ENCODE measurements at regions not wholly inside any gene's neighbourhood (a gene's known extent, or its start where the extent isn't known, plus 50 kb on each side); places are given as distances from the start of the nearest gene placed in this dataset.

DNA sequence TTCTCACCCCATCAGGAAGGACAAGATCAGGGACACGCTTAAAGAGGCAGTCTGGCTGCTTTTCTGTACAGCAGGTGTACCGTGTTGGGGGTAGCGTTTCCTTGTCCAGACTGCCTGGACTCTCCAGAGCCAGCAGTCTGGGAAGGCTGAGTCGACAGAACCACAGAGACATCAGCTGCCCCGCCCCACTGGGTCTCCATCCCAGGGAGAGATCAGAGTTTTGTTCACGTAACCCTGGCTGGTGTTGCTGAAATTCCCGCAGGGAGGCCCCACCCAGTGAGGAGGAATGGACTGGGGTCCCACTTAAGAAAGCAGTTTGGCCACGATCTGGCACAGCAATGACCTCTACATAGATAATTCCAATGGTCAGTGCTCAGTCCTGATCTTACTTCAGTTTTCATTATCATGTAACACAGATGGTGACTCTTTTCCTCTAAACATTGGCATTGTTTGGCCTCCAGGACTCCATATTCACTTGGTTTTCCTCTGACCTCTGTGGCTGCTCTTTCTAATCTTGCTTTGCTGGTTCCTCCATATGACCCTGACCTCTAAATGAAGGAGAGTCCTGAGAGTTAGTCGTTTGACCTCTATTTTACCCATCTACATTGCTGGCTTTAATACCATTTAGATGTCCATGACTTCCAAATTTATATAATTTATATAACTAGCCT lies 89.6 kb upstream of the LRRC55 start:
- no peak overlapping the region for H3K4me3 Mint-ChIP-seq

DNA sequence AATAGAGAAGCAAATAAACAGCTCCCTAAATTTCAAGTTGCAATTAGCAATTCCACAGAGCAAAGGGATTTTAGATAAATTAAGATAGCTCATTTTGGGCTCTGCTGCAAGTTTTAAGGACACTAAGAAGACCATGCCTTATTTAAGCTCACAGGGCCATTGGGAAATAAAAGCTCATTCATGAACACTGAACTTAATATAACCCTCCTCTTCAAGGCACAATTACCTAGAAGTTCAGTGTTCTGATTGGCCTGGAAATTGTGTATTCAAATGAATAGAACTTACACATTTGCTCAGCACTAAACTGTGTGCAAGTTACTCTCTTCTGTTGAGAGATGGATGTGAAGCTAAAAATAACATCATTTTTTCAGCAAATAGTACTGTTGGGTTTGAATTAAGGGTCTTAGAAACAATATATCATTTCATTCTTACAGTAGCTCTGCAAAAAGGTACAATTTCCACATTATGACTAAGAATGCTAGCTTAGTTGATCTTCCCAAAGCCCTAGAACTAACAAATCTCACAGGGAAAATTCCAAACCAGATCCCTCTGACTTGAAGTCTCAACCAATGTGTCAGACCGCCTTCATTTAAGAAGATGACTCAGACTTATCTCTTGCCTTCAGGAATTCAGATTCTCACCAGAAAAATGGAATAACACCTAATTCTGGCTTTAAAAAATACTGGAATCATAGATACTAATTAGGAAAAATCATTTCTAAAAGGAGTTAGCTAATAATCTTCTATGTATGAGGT lies 87.4 kb upstream of the LRRC55 start:
- Mint-ChIP-seq H3K36me3 (ENCODE audit: low read depth) (no peaks in the 10 kb centered on the region), H3K9me3 (peaks cover 2% of the 10 kb centered on the region), H3K4me3 (no peak overlapping the region), H3K27ac (no peak overlapping the region), H3K4me1 (no peaks in the 10 kb centered on the region), H3K27me3 (peaks cover 6% of the 10 kb centered on the region)
- intact Hi-C loops (cut with micrococcal nuclease) = no loop called here
- DNase-seq (no peak), ATAC-seq (ENCODE audit: low read depth) (no peak)
- ChIA-PET POLR2A (no interaction called here), CTCF (no interaction called here)
- TF ChIP-seq, protein P1, sequence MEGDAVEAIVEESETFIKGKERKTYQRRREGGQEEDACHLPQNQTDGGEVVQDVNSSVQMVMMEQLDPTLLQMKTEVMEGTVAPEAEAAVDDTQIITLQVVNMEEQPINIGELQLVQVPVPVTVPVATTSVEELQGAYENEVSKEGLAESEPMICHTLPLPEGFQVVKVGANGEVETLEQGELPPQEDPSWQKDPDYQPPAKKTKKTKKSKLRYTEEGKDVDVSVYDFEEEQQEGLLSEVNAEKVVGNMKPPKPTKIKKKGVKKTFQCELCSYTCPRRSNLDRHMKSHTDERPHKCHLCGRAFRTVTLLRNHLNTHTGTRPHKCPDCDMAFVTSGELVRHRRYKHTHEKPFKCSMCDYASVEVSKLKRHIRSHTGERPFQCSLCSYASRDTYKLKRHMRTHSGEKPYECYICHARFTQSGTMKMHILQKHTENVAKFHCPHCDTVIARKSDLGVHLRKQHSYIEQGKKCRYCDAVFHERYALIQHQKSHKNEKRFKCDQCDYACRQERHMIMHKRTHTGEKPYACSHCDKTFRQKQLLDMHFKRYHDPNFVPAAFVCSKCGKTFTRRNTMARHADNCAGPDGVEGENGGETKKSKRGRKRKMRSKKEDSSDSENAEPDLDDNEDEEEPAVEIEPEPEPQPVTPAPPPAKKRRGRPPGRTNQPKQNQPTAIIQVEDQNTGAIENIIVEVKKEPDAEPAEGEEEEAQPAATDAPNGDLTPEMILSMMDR (IDR thresholded peaks at IDR 0.05) = no peak

More for the DNA sequence above, 89.6 kb upstream of the LRRC55 start:
- ChIA-PET CTCF (no interaction called here), POLR2A (no interaction called here)
- no peaks in the 10 kb centered on the region for H3K36me3 Mint-ChIP-seq (ENCODE audit: low read depth)
- no peak for DNase-seq
- no peak overlapping the region for H3K27ac Mint-ChIP-seq
- TF ChIP-seq, protein P1 (IDR thresholded peaks at IDR 0.05) = no peak
- no peaks in the 10 kb centered on the region for H3K4me1 Mint-ChIP-seq
- intact Hi-C loops (cut with micrococcal nuclease) = no loop called here
- peaks cover 6% of the 10 kb centered on the region for H3K27me3 Mint-ChIP-seq
- ATAC-seq (ENCODE audit: low read depth) = no peak
- peaks cover 2% of the 10 kb centered on the region for H3K9me3 Mint-ChIP-seq

DNA sequence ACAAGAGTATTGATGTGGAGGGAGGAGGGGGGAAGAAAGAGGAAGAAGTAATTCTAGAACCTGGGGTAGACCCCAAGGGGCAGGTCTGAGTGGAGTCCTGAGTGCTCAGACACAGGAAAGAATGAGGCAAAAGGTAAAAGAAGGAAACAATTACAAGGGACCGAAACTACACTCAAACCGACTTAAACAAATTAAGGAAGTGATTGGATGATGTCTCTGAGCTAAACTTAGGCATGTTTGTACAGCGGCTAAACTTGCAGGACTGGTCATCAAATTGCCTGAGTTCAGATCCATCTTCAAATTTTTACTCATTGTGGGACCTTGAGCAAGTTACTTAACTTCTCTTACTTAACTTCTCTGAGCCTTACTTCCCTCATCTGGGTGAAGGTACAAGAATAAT lies 86.3 kb upstream of the LRRC55 start:
- H3K27ac Mint-ChIP-seq = no peak overlapping the region
- POLR2A ChIA-PET = no interaction called here
- ATAC-seq (ENCODE audit: low read depth) (no peak), DNase-seq (no peak)
- TF ChIP-seq, protein P1 (IDR thresholded peaks at IDR 0.05) = no peak
- no peaks in the 10 kb centered on the region for H3K36me3 Mint-ChIP-seq (ENCODE audit: low read depth)
- H3K9me3 Mint-ChIP-seq = peaks cover 2% of the 10 kb centered on the region
- intact Hi-C loops (cut with micrococcal nuclease) = no loop called here
- peaks cover 6% of the 10 kb centered on the region for H3K27me3 Mint-ChIP-seq
- H3K4me3 Mint-ChIP-seq = no peak overlapping the region
- CTCF ChIA-PET = no interaction called here
- H3K4me1 Mint-ChIP-seq = no peaks in the 10 kb centered on the region

DNA sequence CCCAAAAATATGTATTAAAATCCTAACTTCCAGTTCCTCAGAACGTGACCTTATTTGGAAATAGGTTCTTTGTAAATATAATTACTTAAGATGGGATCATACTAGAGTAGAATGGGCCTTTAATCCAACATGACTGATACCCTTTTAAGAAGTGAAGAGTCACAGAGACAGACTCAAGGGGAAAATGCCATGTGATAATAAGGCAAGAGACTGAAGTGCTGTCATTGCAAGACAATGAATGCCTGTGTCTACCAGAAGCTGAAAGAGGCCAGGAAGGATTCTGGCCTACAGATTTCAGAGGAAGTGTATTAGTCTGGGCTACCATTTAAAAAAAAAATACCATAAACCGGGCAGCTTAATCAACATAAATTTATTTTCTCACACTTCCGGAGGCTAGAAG lies 85.9 kb upstream of the LRRC55 start:
- Mint-ChIP-seq H3K27me3 (peaks cover 6% of the 10 kb centered on the region), H3K27ac (no peak overlapping the region), H3K4me1 (no peaks in the 10 kb centered on the region), H3K36me3 (ENCODE audit: low read depth) (no peaks in the 10 kb centered on the region), H3K9me3 (peaks cover 2% of the 10 kb centered on the region), H3K4me3 (no peak overlapping the region)
- intact Hi-C loops (cut with micrococcal nuclease) = no loop called here
- no peak for ATAC-seq (ENCODE audit: low read depth)
- TF ChIP-seq, protein P1 (IDR thresholded peaks at IDR 0.05) = no peak
- no peak for DNase-seq
- CTCF ChIA-PET = no interaction called here
- POLR2A ChIA-PET = no interaction called here

DNA sequence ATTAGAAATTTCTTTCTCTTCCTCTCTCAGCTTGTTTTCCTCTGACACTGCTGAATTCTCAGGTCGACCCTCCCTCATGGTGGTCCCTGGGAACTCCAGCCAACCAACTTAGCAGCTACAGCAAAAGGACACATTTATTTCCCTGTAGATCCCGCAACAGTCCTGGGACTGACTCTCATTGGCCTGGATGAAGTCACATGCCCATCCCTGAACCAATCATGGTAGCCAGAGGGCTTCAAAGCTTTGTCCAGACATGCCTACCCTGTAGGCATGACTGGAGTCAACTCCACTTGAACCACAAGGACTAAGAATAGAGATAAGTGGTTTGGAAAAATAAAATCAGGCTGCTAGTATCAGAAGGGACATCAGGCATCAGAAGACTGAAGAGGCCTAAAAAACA lies 84.6 kb upstream of the LRRC55 start:
- H3K27me3 Mint-ChIP-seq = peaks cover 6% of the 10 kb centered on the region
- CTCF ChIA-PET = no interaction called here
- no peaks in the 10 kb centered on the region for H3K36me3 Mint-ChIP-seq (ENCODE audit: low read depth)

More for the DNA sequence above, 84.6 kb upstream of the LRRC55 start:
- no peak for ATAC-seq (ENCODE audit: low read depth)
- POLR2A ChIA-PET = no interaction called here
- Mint-ChIP-seq H3K4me1 (no peaks in the 10 kb centered on the region), H3K9me3 (peaks cover 2% of the 10 kb centered on the region), H3K27ac (no peak overlapping the region), H3K4me3 (no peak overlapping the region)
- TF ChIP-seq, protein P1 (IDR thresholded peaks at IDR 0.05) = no peak
- intact Hi-C loops (cut with micrococcal nuclease) = no loop called here
- no peak for DNase-seq
